Chondrocyte (in vitro differentiated cells): ENCODE measurements at regions not wholly inside any gene's neighbourhood (a gene's known extent, or its start where the extent isn't known, plus 50 kb on each side); places are given as distances from the start of the nearest gene placed in this dataset.

Experiments
- DNase-seq: peaks from one replicate; pipeline ENCODE4 v3.0.0; 2021; ENCODE audit warnings: mixed read lengths, low spot score
- H3K27ac Mint-ChIP-seq: one replicate; pipeline ENCODE4 v1.8.0; 2021; ENCODE audit warnings: mild to moderate bottlenecking, moderate library complexity, mixed read lengths; ENCODE audit not compliant: unreplicated experiment
- H3K27me3 Mint-ChIP-seq: 2 replicates; pipeline ENCODE4 v1.8.0; 2021; ENCODE audit warnings: low read depth, mixed read lengths
- H3K36me3 Mint-ChIP-seq: 2 replicates; pipeline ENCODE4 v1.8.0; 2021; ENCODE audit warnings: low read depth, mixed read lengths
- H3K4me1 Mint-ChIP-seq: 2 replicates; pipeline ENCODE4 v1.8.0; 2021; ENCODE audit warnings: low read depth, mild to moderate bottlenecking, mixed read lengths
- H3K4me3 Mint-ChIP-seq: one replicate; pipeline ENCODE4 v1.8.0; 2021; ENCODE audit warnings: mild to moderate bottlenecking, moderate library complexity, mixed read lengths; ENCODE audit not compliant: unreplicated experiment
- H3K9me3 Mint-ChIP-seq: 2 replicates; pipeline ENCODE4 v1.8.0; 2021; ENCODE audit warnings: low read depth, mixed read lengths
- TF ChIP-seq, protein P1 (sequence below): fragments of 200-600 bp; sonication (generic); IDR thresholded peaks from 2 replicates; pipeline ENCODE4 v1.5.0; 2021; ENCODE audit warnings: antibody characterized with exemption, mild to moderate bottlenecking, moderate library complexity

GRCh38 chr6:98156580-98156979 lies 677.8 kb upstream of the POU3F2 start:
- Mint-ChIP-seq H3K9me3 (peaks cover 19% of the 10 kb centered on the region), H3K27me3 (peaks cover 5% of the 10 kb centered on the region), H3K36me3 (no peaks in the 10 kb centered on the region), H3K4me3 (no peak overlapping the region), H3K4me1 (no peaks in the 10 kb centered on the region), H3K27ac (no peak overlapping the region)
- TF ChIP-seq, protein P1, sequence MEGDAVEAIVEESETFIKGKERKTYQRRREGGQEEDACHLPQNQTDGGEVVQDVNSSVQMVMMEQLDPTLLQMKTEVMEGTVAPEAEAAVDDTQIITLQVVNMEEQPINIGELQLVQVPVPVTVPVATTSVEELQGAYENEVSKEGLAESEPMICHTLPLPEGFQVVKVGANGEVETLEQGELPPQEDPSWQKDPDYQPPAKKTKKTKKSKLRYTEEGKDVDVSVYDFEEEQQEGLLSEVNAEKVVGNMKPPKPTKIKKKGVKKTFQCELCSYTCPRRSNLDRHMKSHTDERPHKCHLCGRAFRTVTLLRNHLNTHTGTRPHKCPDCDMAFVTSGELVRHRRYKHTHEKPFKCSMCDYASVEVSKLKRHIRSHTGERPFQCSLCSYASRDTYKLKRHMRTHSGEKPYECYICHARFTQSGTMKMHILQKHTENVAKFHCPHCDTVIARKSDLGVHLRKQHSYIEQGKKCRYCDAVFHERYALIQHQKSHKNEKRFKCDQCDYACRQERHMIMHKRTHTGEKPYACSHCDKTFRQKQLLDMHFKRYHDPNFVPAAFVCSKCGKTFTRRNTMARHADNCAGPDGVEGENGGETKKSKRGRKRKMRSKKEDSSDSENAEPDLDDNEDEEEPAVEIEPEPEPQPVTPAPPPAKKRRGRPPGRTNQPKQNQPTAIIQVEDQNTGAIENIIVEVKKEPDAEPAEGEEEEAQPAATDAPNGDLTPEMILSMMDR: no peak
- DNase-seq: no peak

- no peak for DNase-seq
- Mint-ChIP-seq H3K27me3 (peaks cover 1% of the 10 kb centered on the region), H3K36me3 (no peaks in the 10 kb centered on the region), H3K27ac (no peak overlapping the region), H3K9me3 (peaks cover 12% of the 10 kb centered on the region), H3K4me1 (no peaks in the 10 kb centered on the region), H3K4me3 (no peak overlapping the region)
- TF ChIP-seq, protein P1: no peak
Measured at GRCh38 chr6:98179606-98180005, 654.8 kb upstream of the POU3F2 start.

GRCh38 chr6:98200084-98200483 lies 634.3 kb upstream of the POU3F2 start:
- Mint-ChIP-seq H3K36me3 (no peaks in the 10 kb centered on the region), H3K4me1 (no peaks in the 10 kb centered on the region), H3K9me3 (no peaks in the 10 kb centered on the region), H3K4me3 (no peak overlapping the region), H3K27ac (no peak overlapping the region), H3K27me3 (no peaks in the 10 kb centered on the region)
- DNase-seq: no peak
- TF ChIP-seq, protein P1: no peak

GRCh38 chr6:98203170-98203806 lies 631.1 kb upstream of the POU3F2 start:
- Mint-ChIP-seq H3K9me3 (no peaks in the 10 kb centered on the region), H3K27me3 (peaks cover 1% of the 10 kb centered on the region), H3K36me3 (no peaks in the 10 kb centered on the region), H3K4me3 (no peak overlapping the region), H3K27ac (no peak overlapping the region), H3K4me1 (no peaks in the 10 kb centered on the region)
- TF ChIP-seq, protein P1: no peak
- no peak for DNase-seq

DNA sequence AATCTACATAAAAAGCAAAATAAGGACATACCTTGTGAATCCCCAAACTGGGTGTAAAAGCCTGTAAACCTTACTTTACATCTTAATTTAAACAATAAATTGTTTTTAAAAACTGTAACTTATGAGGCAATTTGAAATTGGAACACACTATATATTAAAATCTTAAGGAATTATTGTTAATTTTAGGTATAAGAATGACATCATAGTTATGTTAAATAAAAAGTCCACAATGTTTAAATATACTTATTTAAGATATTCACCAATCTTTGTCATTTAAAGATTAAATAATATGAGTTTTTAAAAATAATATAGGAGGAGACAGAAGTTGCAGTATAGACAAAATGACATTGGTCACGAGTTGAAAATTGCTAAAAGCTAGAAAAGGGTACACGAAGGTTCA lies 621.9 kb upstream of the POU3F2 start:
- TF ChIP-seq, protein P1: no peak
- H3K27me3 Mint-ChIP-seq: peaks cover 4% of the 10 kb centered on the region
- no peak overlapping the region for H3K27ac Mint-ChIP-seq

More for the DNA sequence above, 621.9 kb upstream of the POU3F2 start:
- no peak for DNase-seq
- H3K4me3 Mint-ChIP-seq: no peak overlapping the region
- no peaks in the 10 kb centered on the region for H3K4me1 Mint-ChIP-seq
- no peaks in the 10 kb centered on the region for H3K36me3 Mint-ChIP-seq
- H3K9me3 Mint-ChIP-seq: no peaks in the 10 kb centered on the region
